BJ (cell line): ENCODE measurements at regions not wholly inside any gene's neighbourhood (a gene's known extent, or its start where the extent isn't known, plus 50 kb on each side); places are given as distances from the start of the nearest gene placed in this dataset.

Source experiments
- CTCF ChIA-PET: fragments of 350-600 bp; formaldehyde crosslinking; extraction: SDS; loops from one replicate; lab custom pipeline; 2021; ENCODE audit warnings: antibody characterized with exemption, inconsistent platforms; lab: Yijun Ruan, JAX
- POLR2A ChIA-PET: fragments of 300-600 bp; sonication (Branson Sonifier 250); formaldehyde crosslinking; extraction: SDS; loops from one replicate; lab custom pipeline; 2021; ENCODE audit warnings: antibody characterized with exemption; lab: Charles Lee
- DNase-seq: peaks from one replicate; pipeline ENCODE4 v3.0.0-alpha.2; 2011; ENCODE audit warnings: low read depth
- H3K27me3 ChIP-seq: 2 replicates; pipeline ENCODE4 v1.6.0; 2011; ENCODE audit warnings: low read length; ENCODE audit not compliant: control insufficient read depth, insufficient read depth
- H3K36me3 ChIP-seq: 2 replicates; pipeline ENCODE4 v1.5.1; 2011; ENCODE audit warnings: low read length; ENCODE audit not compliant: control insufficient read depth, insufficient read depth
- H3K4me3 ChIP-seq: 2 replicates; pipeline ENCODE4 v1.5.1; 2011; ENCODE audit warnings: low read depth, mild to moderate bottlenecking, control low read depth, low read length
- CTCF ChIP-seq: IDR thresholded peaks from 2 replicates; pipeline ENCODE4 v1.5.1; 2011; ENCODE audit warnings: low read depth, mild to moderate bottlenecking, control low read depth, inconsistent platforms, low read length, moderate library complexity; ENCODE audit not compliant: insufficient read depth

- CTCF ChIA-PET, result no interaction called here
- DNase-seq, result no peak
- H3K27me3 ChIP-seq, result no peaks in the 10 kb centered on the region
- POLR2A ChIA-PET, result no interaction called here
- H3K4me3 ChIP-seq, result no peak overlapping the region
- no peak for TF ChIP-seq CTCF
- H3K36me3 ChIP-seq, result no peaks in the 10 kb centered on the region
Measured at GRCh38 chr21:20527731-20528460, 470.3 kb upstream of the NCAM2 start.

- no peak for DNase-seq
- POLR2A ChIA-PET, result no interaction called here
- TF ChIP-seq CTCF, result no peak
- Histone ChIP-seq H3K27me3 (no peaks in the 10 kb centered on the region), H3K36me3 (no peaks in the 10 kb centered on the region), H3K4me3 (no peak overlapping the region)
- CTCF ChIA-PET, result no interaction called here
Measured at GRCh38 chr21:20537130-20537529, 461.1 kb upstream of the NCAM2 start.

- no peaks in the 10 kb centered on the region for H3K27me3 ChIP-seq
- no peaks in the 10 kb centered on the region for H3K36me3 ChIP-seq
- ChIA-PET POLR2A (no interaction called here), CTCF (no interaction called here)
- TF ChIP-seq CTCF, result no peak
- DNase-seq, result no peak
- H3K4me3 ChIP-seq, result no peak overlapping the region
Measured at GRCh38 chr21:20538039-20538658, 460.1 kb upstream of the NCAM2 start.

GRCh38 chr21:20545454-20545853 is 452.8 kb upstream of the NCAM2 start:
- DNase-seq, result no peak
- Histone ChIP-seq H3K36me3 (no peaks in the 10 kb centered on the region), H3K4me3 (no peak overlapping the region), H3K27me3 (no peaks in the 10 kb centered on the region)
- ChIA-PET CTCF (interaction anchor here (0.6 kb wide), 1 partner anchor 608 kb away, joined by 4 read pairs; no protein-coding TSS in a partner anchor), POLR2A (no interaction called here)
- TF ChIP-seq CTCF, result no peak

GRCh38 chr21:20551939-20552338 is 446.3 kb upstream of the NCAM2 start:
- CTCF ChIA-PET, result no interaction called here
- TF ChIP-seq CTCF, result no peak
- POLR2A ChIA-PET, result no interaction called here
- no peaks in the 10 kb centered on the region for H3K27me3 ChIP-seq
- no peaks in the 10 kb centered on the region for H3K36me3 ChIP-seq
- no peak overlapping the region for H3K4me3 ChIP-seq
- no peak for DNase-seq
